Gastrocnemius medialis (tissue), 4 donors: ENCODE measurements at regions not wholly inside any gene's neighbourhood (a gene's known extent, or its start where the extent isn't known, plus 50 kb on each side); places are given as distances from the start of the nearest gene placed in this dataset.

Experiments
- CTCF ChIP-seq, 5 experiments: fragments of 450-650 bp in 3 of 5; fragments of 200-600 bp in 2 of 5; sonication (generic) in 2 of 5; IDR thresholded peaks in 4 of 5; conservative IDR thresholded peaks in 1 of 5; 1 replicate in 4 of 5; 2 replicates in 1 of 5; pipeline ENCODE4 v1.5.1; 2016 to 2019; ENCODE audit warnings: antibody characterized with exemption in 5 of 5, mild to moderate bottlenecking in 3 of 5, moderate library complexity in 3 of 5
- POLR2A ChIP-seq, 2 donors: fragments of 450-650 bp; IDR thresholded peaks; one replicate each; pipeline ENCODE4 v1.6.1; 2017; ENCODE audit warnings: antibody characterized with exemption in 2 of 2, mild to moderate bottlenecking in 2 of 2, moderate library complexity in 2 of 2

GRCh38 chr4:129364747-129365452, 268.9 kb downstream of the C4orf33 start:
- no peak for TF ChIP-seq POLR2A (IDR thresholded peaks at IDR 0.05)
- TF ChIP-seq CTCF (IDR thresholded peaks at IDR 0.05 in 4 of 5, conservative IDR thresholded peaks at IDR 0.05 in 1 of 5) = no peak
